ENCODE measurements at regions not wholly inside any gene's neighbourhood (a gene's known extent, or its start where the extent isn't known, plus 50 kb on each side); places are given as distances from the start of the nearest gene placed in this dataset.
"Not testable (repeated sequence)": the region's sequence is repeated elsewhere in the genome, so short reads cannot be mapped to it uniquely, and the experiment has no call there.

DNA sequence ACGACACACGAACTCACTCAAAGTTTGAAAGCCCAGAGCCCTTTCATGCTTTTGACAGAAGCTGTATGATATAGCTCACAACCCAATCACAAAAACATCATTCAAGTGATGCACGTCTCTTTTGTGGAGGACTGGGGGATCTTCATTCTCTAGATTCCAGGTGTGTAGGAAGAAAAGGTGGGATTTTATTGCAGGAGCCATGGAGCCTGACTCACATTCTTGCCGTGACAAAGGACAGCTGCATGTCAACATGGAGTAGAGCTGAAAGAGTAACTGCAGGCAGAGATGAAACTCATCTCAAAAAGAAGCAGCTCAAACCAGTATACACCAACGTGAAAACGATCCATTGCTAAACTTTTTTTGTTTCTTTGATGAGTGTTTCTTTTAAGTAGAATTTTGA is 50.9 kb upstream of the PDE1A start:
- intact Hi-C loops (cut with micrococcal nuclease) = no loop called here

DNA sequence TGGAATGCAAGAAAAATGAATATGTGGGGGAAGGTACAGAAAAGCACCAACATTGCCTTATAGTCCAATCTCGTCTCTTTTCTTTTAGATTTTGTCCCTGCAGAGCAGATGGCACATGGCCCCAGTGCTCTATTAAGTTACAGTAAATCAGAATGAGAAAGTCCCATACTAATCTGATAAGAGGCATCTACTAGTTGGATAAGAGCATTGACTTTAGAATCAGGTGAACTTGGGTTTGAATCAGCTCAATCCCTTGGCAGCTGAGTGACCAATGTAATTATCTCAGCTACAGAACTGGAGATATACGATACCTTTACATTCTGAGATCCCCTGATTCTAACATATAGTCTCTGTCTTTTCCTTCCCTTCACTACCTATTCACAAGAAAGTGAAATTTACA is 54.8 kb upstream of the PDE1A start:
- intact Hi-C loops (cut with micrococcal nuclease) = no loop called here

DNA sequence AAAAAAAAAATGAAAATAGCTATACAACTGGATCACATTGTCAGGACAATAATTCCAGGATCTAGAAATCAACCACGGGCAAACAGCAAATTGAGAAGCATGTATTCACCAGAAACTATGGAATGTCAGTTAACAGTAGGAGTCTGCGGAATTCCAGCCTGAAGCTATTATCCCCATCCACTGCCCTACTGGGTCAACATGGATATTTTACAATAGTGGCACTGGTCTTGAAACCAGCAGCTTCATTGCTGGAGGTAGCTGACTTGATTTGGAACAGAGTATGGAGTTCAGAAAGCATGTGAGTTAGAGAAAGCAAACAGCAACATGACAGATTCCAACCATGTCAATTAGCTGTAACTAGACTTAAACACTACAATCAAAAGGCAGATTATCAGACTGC is 55.7 kb upstream of the PDE1A start:
- intact Hi-C loops (cut with micrococcal nuclease) = no loop called here

DNA sequence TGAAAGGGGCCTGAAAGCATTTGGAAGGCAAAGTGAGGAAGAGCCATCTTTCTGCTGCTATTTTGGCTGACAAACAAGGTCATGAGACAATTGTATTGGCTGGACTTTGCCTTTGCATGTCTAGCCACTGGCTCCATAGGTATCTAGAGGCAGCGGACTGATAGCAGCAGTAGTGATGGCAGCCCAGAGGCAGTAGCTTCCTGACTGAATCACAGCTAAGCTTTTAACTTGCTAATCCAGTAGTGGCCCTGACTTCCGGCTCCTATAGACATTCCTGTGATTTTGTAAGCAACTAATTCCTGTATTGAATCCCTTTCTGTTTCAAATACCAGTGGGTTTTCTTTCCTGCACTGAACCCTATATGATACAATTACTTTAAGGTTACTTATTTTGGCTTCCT is 69.8 kb upstream of the PDE1A start:
- intact Hi-C loops (cut with micrococcal nuclease) = no loop called here

DNA sequence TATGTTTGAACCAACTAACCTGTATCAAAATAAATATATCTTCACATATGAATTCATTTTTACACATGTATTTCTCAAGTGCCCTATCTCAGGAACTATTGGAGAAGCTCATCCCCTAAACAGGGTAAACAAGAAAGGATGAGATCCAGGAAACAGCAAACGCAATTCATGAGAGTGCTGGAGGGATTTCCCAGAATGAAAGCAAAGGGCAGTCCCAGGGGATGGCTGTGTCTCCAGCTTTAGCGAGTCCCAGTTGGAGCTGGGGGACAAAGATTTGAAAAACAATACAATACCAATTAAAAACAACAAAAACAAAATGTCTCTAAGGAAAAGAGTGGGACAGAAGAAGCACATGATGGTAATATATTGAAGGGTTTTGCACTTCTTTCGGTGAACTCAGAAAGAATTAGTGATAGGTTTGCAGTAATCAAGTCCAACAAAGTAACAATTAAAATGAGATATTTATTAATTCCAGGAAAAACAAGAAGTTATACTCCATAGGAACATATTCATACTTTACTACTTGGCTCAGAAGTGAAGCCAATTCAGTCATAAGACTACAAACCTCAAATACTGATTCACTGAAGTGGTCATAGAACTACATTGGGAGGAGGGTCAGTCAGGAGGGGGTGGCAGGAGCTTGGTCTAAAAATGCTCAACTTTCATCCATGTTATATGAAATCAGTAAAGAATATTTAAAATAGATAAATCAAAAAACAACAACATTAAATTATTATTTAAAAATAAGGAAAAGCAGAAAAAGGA is 73.1 kb upstream of the PDE1A start:
- intact Hi-C loops (cut with micrococcal nuclease) = no loop called here

DNA sequence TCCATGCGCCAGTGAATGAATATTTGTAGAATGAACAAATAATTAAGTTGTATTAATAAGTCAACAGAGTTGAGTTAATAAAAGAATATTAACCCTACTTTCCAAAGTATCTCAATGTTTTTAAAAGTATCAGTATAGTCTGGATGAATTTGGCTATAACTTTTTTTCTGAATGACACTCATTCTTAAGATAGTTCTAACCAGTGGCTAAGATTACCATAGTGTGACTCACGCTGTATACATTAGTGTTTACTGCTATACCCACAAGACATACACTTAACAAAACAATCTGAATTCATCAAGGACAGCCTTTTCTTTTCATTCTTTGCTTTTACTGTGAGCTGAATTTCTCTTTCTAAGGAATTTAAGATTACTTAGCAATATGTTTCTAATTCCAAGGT is 77.0 kb upstream of the PDE1A start:
- intact Hi-C loops (cut with micrococcal nuclease) = no loop called here

DNA sequence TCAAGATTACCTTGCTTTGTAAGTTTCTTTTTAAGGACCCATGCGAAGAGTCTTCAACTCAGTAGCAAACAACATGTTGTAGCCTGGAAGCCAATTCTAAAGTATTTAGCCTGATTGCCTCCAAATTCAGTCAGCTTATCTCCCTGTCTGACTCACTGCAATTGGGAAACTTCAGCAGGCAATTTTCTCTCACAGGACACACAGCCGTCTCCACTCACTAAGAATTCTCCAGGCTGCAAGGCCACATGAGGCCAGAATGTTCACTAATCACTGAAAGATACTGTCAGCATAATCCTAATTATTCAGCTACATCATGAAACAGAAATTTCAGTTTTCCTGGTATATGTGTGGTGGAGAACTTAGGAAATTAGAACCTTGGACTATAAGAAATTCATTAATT is 78.1 kb upstream of the PDE1A start:
- intact Hi-C loops (cut with micrococcal nuclease) = no loop called here

DNA sequence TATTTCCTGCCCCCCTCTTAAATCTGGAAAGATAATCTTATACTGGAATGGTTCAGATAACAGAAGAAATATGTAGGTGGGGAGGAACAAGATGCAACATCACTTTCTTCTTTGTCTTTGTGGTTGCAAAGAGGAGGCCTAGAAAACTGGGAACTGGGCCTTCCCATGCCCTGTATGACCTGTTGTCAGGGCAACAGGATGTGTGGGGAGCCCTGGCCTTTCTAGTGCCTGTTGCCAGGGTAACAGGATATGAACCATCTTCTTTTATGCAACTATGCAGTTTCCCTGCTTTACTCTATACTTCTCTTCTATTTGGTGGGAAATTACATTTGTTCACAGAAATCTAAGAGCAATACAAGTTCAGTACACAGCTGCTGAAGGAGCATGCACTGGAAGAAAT is 79.8 kb upstream of the PDE1A start:
- intact Hi-C loops (cut with micrococcal nuclease) = no loop called here

DNA sequence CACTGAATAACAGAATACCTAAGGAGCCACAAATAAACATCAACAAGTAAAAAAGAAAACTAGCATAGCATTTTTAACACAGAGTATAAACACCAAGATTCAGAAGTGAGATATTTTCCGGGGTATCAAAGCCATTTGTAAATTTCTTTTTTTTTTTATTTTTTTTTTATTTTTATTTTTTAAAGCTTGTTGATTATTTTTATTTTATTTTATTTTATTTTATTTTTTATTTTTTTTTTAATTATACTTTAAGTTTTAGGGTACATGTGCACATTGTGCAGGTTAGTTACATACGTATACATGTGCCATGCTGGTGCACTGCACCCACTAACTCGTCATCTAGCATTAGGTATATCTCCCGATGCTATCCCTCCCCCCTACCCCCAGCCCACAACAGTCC is 81.7 kb upstream of the PDE1A start:
- intact Hi-C loops (cut with micrococcal nuclease) = not testable (repeated sequence)

DNA sequence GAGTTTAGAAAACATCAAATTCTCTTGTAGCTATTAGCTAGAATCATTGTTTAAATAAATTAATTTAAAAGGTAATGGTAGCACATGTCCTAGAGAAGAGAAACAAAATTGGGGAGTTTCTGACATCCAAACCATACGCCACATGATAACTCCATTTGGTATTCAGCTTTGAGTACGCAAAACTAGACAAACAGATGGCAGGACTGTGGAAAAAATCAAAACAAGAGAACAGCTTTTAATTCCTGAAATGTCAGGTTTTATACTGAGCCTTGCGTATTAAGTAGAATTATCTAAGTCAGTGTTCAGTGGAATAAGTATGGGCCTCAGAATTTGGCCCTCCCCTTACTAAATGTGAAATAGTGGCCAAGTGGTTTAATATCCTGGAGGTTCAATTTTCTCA is 82.4 kb upstream of the PDE1A start:
- intact Hi-C loops (cut with micrococcal nuclease) = no loop called here

DNA sequence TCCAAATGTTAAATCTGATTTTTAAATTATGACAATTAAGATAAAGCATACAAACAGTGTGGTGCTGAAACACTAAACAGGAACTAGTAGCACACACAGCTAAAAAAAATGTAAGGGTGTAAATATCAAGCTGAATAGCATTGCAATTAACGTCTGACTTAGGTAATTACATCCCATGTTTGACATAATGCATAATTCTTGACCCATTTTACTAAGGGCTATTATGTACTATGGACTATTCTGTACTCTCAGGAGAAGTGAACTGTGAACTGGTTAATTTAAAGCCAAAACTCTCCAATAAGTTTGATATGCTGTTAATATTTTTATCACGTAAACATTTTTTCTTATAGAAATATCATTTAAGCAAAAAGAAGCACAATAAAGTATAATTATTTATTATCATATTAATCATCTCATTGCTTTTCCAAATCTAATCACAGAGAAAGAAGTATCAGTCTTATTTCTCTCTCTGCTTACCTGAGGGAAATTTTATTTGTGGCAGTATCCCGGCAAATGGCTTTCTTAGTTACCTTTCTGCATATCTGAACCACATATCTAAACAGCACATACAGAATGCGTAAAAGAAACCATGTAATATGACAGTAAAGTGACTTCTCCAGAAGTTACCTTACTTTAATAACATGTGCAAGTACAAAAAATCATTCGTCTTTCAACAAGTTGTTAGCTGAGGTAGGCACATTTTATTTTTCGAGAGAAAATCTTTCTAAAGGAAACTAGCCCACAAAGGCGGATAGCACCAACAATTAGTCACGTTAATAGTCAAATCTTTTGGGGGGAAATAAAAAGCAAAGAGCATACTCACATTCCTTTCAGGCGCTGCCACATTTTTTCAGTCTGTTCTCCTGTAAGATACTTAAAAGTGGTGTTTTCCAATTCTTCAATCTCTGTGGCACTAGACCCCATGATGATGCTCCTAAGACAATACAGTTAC is 94.9 kb upstream of the PDE1A start:
- intact Hi-C loops (cut with micrococcal nuclease) = no loop called here

DNA sequence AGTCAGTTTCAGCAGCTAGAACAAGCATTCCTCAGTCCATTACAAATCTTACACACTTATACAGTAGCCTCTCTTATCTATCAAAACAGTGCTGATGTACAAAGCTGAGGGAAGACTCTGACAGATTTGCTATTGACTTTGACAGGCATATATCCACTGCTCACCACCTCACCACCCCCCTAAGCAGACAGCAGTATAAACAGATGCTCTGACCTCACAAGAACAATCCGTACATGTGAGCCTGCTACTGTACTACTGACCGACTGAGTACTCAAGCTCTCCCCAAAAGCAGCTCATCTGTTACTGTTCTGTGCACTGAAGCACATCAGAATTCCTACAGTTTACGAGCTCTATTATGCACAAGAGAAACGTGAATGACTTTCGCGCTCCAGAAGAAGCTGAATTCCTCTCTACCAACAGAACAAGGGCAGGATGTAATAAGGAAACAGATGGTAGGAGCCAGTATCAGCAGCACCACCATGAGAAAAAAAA is 95.6 kb upstream of the PDE1A start:
- intact Hi-C loops (cut with micrococcal nuclease) = no loop called here

DNA sequence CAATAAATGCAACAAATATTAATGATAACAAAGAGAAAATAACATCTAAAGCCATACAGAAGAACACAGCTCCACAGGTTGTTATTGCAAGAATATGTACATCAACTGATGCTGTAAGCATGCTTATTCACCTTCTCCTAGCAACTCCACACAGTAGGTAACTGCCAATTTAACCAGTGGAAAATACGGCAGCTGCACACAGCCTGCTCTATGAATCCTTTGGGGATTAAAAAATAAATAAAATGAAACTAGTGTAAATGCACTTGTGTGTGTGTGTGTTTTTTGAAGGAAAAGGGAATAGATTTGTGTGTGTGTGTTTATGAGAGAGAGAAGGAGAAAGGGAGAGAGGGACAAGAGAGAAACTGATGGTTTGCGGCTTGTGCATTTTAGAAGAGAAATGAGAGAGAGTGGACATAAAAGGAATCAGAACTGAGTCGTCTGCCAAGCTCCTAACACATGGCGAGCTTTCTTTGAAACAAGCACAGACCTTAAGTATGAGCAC is 96.2 kb upstream of the PDE1A start:
- intact Hi-C loops (cut with micrococcal nuclease) = no loop called here

DNA sequence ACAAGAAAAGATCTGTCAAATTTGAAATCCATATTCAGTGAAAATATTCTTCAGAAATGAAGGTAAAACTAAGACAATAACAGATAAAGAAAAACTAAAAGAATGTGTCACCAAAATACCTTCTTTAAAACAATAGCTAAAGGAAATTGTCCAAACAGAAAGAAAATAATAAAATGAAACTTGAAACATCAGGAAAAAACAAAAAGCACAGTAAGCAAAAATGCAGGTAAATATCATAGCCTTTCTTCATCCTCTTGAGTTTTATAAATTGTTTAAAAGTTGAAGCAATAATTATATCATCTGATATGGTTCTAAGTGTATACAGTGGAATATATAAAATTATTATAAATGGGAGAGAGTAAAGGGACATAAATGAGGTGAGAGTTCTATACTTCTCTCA is 103.8 kb upstream of the PDE1A start:
- intact Hi-C loops (cut with micrococcal nuclease) = no loop called here

DNA sequence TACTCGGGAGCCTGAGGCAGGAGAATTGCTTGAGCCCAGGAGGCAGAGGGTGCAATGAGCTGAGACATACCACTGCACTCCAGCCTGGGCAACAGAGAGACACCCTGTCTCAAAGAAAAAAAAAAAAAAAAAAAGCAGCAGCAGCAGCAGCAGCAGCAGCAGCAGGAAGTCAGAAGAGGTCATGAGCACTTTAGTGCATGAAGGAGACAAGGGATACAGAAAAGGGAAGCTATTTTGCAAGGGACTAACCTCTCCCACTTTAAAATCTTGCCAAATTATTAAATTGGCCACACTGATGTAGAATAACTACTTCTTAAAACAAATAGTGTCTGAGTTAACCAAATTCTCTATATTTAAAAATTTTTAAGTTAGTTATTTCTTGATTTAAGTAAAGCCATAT is 113.4 kb upstream of the PDE1A start:
- intact Hi-C loops (cut with micrococcal nuclease) = no loop called here

DNA sequence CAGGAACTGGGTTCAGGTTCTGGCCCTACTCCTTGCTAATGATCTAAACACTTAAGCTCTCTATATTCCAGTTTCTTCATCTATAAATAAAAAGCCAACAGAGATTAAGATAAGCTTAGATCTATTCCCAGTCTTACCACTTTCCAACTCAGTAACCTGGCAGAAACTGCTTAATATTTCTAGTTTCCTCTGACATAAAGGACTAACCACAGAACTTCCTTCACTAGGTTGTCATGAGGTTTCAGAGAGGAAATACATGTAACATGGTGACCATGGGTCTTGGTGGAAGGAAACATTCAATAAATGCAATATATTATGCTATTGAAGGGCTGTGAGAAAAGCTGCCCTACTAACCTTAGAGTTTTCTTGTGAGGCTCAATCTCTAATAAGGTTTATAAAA is 114.4 kb upstream of the PDE1A start:
- intact Hi-C loops (cut with micrococcal nuclease) = no loop called here

DNA sequence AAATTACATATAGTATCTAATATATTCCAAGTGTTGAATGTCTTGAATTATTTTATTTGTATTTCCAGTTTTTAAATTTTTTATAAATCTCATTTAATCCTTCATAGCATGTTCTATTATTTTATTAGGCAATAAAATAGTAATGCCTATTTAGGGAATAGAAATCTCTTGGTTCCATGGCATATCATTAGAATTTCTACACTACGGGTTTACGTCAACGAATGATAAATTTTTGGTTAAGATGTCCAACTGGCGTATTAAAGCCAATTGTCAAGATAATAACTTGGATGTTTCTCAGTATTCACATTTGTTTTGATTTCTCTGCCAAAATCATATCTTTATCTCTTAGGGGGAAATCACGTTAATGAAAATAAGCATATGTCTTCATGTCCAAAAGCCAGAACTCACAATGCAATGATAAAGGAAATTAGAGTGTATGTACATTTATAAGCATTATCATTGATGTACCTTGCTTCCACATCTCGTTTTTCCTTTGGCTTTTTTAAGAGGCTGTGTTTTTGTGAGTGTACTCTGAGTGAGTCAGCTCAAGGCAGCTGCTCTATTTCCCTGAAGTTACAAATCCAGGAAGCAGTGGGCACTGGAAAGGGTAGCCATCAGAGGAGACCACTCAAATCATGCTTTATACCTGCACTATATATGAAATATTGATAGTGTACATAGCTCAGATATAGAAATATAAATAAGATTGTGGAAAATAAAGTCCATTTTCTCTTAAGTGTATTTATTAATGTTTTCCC is 115.8 kb upstream of the PDE1A start:
- intact Hi-C loops (cut with micrococcal nuclease) = no loop called here

DNA sequence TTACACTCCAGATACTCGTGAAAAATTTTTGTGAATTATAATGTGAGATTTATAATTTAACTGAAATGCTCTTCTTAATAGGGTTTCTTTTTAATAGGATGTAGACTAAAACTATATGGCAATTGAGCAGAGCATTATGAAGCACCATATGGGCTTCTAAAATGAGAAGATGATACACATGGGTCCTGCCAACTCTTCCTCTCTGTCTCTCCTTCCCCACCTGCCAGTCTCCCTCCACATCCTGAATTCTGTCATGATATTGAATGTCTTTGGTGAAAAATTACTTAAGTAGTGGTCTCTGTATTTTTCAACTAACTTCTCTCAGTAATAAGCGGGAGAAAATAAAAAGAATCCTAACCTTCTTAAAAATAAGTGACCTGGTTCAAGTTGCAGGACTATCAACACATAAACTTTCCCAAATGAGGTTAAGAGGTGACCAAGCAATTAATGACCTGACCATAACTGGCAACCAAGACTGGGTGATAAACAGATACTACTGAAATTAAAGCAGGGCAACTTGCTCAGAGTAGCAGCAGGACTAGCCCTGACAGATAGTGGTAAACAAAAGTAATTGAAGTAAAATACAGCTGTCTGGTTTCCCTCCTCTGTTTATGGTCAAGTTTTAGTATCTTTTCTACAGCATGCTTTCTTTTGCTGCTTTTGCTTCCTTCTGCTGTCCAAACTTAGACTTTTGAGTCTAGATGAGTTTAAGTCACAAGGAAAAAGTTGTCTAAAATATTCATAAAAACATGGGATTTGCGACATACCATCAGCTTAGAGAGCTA is 117.1 kb upstream of the PDE1A start:
- intact Hi-C loops (cut with micrococcal nuclease) = no loop called here

DNA sequence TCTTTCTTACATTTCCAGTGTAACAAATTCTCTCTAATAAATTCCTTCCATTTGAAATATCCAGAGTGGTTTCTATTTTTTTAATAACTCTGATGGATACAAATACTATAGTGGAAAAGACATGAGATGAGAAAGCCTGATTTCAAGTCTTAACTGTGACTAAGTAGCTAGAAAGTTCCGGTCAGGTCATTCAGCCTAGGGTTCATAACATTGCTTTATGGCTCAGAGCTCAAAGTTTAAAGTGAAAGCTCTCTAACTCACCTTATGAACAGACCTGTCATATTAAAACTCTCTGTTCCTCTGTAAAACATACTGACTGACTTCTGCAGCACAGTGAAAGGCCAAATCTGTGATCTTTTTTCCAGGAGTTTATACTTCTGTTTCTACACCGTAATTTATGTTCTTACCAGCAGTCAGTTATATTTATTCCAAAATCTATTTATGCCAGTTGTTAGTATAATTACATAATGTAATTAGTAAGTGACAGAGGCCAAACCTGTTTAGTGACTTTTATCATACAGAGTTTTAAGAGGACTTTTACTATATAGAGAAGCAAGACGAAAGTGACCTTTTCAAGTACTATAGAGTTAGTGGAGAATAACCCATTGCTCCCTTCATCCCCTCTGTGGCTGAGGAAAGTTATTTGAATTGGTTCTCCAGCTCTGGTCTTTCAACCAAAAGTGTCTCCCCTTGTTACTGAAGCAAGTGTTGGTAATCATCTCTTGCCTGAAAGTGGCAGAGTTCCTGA is 118.8 kb upstream of the PDE1A start:
- intact Hi-C loops (cut with micrococcal nuclease) = no loop called here
